ENCODE measurements at regions not wholly inside any gene's neighbourhood (a gene's known extent, or its start where the extent isn't known, plus 50 kb on each side); places are given as distances from the start of the nearest gene placed in this dataset.

DNA sequence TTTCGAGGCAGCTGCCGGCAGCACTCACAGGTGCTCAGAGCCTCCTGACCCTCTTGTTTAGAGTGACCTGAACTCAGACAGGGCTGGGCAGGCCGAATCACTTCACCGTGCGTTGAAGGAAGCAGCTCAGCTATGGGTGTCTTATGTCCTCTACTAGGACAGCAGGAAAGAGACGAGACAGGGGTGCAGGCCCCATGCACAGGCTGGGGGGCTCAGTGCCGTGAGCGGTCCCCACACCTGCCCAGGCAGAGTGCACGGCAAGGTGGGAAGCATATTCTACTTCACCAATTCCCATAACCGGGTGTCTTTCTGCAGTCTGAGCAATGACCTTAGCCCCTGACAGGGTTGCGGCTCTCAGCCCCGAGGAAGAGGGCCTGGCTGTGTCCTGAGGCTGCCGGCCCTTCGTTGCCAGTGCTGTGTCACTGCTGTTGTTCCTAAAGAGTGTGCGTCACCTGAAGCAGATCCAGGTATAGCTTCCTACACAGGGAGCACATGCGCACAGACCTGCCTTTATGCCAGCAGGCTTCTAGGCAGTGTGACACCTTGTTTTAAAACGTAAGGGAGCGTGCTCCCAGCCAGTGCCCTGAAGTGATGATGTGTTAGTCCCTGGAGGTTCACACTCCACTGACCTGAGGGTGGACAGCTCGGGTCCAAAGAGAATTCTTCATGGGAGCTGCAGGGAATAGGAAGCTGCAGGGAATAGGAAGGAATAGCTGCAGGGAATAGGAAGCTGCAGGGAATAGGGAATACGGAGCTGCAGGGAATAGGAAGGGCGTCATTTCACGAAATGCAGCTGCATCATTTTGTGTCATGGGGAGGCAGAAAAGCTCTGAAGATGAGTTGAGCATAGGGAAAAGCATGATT, 207.9 kb upstream of the SALL3 start:
- DNase-seq (ENCODE audit: low spot score): no peak

DNA sequence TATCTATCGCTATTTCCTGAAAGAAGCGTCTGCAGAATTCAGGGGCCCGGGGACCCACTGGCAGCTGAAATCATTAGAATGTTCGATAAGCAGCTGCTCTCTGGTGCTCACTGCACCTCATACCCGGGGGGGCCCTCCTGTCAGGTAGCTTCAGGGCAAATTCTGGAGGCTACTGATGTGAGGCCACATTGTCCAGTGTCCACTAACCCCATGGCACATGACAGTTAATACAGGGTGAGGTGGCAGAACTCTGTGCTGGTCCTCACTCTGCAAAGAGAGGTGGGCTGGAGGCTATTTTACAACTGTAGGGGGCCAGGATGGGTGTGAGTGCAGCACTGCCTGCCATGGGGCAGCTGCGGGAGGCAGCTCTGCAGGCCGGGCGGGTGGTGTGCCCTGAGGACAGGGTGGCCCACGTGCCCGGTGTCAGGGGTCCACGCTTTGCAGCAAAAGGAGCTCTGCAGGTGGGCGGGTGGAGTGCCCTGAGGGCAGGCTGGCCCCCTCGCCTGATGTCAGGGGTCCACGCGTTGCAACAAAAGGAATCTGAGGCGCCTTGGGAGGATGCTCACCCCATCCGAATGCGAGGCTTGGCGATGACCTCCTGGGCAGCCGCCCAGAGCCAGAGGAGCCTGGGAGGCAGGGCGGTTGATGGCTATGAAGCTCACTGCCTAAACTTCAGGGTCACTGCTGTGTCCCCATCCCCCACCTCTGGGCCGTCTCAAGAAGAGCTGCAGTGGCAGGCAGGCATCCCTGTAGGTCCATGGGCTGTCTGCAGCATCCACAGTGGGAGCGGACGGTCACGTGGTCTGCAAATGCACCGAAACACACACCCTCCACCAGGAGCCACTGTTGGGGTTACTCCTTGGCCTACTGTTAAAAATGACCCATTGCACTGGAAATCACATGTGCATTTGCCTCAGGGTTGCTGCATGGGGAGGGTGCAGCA, 207.0 kb upstream of the SALL3 start:
- no peak for DNase-seq (ENCODE audit: low spot score)

DNA sequence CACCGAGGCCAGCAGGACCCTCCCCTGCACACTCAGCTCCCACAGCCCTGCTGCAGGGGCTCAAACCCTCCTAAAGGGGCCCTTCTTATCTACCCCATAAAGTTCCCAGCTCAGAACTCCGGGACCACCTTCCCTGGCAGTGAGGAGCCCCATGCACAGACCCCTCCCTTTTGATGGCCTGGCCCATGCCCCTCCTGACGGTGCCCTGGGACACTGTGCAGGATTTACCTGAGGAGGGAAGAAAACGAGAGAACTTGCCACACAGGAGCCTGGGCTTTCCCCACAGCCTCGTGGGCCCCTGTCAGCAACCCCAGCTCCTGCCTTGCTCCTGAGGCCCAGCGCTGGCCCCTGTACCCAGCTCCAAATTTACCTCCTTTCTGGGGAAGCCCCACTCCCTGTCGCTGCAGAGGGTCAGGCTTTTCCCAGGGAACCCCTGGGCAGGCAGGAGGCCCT, 206.3 kb upstream of the SALL3 start:
- no peak for DNase-seq (ENCODE audit: low spot score)

DNA sequence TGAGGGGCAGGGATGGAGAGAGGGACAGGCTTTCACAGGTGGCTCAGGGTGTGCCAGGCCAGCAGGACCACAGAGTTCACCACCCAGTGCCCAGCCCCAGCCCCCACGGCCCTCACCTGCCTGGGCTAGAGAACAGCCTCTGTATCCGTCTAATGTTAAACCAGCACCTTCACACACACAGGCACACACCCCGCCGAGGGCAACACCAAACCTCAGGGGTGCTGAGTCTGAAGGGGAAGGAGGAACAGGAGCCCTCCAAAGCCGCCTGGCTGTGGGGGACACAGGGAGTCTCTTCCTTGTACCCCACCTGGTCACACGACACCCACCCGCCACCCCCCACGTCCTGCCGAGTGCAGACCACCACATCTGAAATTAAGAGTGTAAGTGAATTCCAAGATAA, 205.8 kb upstream of the SALL3 start:
- DNase-seq (ENCODE audit: low spot score): no peak

DNA sequence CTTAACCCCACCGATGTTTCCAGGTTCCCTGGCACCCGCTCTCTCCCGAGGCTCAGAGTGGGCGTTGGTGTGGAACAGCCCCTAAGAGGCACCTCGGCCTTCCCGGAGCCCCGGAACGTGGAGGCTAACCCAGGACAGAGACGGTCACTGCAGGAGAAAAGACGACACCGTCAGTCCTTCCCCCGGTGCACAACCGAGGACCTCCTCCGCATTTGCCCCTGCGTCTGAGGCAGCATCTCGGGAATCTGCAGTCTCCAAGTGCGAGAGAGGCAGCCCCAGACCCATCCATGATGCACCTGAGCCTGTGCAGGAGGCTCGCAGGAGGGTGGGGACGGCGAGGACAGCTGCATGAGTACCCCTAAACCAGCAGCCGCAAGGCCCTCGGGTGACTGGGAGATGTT, 204.9 kb upstream of the SALL3 start:
- DNase-seq (ENCODE audit: low spot score): no peak

DNA sequence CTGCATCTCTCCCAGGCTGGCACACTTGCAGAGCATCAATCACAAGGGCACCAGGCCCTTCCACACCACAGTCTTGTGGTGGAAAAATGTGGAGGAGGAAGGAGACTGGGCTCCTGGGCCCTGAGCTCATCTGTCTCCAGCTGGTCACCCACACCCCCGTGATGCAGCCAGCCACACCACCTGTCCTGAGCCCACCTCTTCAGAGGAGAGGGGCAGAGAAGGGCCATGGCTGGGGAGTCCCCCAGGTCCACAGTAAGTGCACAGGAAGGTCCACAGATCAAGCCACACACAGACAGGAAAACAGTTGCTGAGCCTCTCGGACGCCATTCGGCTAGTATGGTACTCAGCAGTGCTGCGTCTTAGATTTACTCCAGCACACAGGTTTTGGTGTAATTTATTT, 203.5 kb upstream of the SALL3 start:
- DNase-seq (ENCODE audit: low spot score): no peak

DNA sequence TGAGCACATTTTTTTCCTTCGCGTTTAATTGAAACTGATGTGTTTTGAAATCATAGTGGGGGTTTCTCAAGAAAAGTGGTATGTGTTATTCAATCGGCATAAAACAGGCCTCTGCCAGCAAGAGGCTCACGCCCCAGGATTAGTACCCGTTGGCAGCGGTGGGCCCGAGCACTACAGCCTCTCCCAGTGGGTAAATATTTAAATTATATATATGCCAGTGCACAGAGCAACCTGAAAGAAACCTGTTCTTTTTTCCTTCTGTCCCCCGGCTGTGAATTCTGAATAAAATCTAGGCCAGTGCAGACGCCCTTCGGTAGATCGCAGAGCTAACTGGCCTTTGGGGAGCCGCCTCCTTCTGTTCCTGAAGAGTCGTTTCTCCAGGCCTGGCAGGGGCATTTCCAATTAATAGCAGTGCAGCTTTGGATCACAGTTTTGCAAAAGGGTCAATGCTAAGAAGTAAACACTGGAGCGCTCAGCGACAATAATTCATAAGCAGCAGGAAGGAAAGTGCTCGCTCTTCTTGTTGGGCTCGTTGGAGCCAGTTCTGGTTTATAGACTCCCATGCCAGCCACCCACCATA, 202.8 kb upstream of the SALL3 start:
- no peak for DNase-seq (ENCODE audit: low spot score)

DNA sequence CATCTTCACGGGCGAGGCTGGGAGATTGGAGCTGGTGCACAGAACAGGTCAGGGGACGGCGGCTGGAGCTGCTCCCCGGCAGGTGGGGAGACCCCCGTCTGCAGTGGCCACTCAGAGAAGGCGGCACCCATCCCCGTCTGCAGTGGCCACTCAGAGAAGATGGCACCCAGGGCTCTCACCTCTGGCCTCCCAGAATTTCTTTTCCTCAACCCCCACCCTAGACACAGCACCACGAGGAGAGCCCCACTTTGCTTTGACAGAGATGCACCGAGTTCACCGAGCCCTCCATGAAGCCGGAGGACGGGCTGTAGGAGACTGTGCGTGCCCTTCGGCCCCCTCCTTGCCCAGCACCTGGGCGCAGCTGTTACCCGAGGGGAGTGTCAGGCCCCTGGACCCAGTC, 201.6 kb upstream of the SALL3 start:
- DNase-seq (ENCODE audit: low spot score): no peak

DNA sequence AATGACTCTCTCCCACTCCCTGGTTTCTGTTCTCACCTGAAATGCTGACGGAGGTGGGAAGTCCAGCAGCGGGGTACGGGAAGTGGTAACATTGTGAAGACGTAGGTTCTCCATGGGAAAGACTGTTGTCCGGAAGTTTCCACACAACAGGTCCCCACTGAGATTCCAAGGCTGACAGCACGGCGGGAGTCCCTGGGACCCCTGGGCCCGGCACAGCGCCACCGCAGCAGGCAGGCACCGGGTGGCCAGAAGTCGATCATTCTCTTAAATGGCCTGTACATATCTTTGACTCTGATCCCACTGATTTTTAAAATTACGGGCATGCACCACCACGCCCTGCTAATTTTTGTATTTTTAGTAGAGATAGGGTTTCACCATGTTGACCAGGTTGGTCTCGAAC, 201.0 kb upstream of the SALL3 start:
- DNase-seq (ENCODE audit: low spot score): no peak

DNA sequence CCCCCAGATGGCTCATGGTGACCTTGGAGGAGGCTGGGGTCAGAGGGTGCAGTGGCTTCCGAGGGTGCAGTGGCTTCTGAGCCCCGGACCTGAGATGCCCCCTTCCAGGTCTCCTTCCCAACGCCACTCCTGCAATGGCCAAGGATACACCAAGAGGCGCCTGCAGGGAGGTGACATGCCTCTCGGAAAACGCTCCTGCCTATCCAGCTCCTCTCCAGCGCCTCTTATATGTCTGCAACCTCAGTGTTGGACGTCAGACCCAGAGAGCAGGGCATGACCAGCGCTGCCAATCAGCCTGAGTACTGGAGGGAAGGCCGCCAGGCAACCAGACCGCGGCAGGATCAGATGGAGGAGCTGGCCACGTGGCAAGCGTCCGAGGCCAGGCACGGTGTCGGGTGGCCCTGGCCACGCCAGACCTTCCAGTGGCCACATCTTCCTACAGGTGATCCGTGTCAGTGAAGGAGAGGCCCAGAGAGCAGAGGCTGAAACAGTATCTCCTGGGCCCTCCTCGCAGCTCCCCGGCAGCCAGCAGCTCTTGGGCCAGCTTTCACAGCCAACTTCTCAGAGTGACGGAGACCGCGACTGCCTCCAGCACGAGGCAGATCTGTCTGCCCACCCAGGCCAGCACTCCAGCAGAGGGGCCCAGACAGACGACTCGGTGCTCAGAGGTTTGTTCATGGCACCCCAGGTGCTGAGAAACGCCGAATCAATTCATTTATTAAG, 199.5 kb upstream of the SALL3 start:
- DNase-seq (ENCODE audit: low spot score): no peak

DNA sequence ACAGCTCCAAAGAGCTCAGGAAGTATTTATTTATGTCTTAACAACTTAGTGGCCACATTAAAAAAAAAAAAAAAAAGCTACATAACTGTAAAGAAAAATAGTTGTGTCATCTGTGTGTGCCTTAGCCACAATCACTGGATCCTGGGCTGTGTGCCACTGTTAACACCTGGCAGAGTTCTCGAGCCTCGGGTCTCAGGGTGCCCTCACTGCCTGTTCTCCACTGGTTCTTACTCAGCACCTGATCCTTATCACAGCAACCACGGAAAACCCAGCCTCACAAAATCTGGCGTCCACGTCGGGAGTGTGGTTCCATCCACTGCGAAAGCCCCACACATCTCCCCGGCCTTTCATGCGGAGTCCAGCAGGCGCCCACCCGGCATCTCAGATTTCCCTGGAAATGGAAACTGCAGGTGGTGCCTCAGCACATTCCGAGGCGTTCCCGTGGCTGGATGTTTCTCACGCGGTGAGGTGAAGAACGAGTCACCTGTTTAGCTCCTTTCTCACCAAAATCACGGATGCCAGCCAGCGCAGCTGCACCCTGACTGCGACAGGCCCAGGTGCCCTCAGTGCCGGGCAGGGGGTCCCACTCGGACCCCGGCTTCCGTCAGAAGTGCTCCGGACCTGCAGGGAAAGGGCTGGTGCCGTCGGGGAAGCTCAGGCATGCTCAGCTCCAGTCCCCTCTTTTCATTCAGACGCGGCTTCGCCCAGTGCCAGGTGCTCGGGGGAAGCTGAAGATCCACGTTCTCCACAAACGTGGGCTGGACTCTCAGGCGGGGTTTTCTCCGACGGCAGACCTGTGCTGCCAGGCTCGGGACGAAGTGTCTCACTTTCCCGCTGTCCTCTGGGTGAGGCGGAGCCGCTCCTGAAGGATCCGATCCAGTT, 198.7 kb upstream of the SALL3 start:
- DNase-seq (ENCODE audit: low spot score): no peak

DNA sequence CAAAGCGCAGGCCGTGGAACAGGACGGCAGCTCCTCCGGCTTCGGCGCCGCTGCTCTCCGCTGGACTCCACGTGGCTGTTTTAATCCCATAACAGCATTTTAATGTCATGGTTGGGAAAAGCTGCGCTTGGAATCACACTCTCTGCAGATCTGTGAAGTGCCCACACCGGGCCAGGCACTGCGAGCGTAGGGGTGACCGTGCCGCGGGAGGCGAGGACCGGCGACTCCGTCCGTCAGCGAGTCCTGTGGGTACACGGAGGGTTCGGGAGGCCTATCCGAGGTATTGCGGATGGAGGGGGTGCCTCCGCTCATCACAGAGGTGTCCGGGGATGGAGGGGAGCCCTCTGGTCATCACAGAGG, 198.0 kb upstream of the SALL3 start:
- DNase-seq (ENCODE audit: low spot score): no peak

DNA sequence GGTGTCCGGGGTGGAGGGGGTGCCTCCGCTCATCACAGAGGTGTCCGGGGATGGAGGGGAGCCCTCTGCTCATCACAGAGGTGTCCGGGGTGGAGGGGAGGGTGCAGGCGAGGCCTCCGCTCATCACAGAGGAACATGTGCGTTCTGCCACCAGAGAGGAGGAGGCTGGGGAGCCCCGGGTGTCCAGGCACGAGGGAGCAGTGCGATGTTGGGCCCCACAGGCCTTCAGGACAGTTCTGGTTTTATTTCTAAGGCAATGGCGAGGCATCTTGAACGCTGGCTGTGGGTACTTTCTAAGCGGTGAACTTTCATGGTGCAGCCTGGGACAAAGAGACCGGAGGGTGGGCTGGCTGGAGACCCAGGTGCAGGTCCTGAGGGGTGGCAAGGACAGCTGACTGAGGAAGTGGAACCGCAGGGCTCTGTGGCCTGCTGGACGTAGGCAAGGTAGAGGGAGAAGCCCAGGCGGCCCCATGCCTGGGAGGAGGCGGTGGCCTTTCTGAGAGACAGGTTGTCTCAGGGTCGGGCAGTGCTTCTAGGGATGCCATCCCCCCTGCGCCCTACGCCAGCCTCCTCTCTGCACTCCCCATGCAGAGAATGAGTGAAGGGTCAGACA, 196.6 kb upstream of the SALL3 start:
- no peak for DNase-seq (ENCODE audit: low spot score)

DNA sequence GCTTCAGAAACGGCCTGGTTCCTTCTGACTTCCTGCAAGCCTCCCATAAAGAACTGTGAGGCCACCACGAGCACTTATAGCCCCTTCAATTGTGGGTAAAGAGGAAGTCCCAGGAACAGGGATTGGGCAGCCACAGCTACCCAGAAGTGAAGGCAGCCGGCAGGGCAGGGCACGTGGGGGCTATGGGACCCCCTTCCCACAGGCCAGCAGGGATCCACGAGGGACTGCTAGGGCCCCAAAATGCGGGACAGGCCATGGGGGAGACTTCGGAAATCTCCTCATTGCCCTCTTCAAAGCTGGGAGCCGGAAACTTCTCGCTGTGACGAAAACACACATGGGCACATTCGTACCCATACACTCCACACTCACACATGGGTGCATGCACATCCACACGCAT, 196.1 kb upstream of the SALL3 start:
- no peak for DNase-seq (ENCODE audit: low spot score)

DNA sequence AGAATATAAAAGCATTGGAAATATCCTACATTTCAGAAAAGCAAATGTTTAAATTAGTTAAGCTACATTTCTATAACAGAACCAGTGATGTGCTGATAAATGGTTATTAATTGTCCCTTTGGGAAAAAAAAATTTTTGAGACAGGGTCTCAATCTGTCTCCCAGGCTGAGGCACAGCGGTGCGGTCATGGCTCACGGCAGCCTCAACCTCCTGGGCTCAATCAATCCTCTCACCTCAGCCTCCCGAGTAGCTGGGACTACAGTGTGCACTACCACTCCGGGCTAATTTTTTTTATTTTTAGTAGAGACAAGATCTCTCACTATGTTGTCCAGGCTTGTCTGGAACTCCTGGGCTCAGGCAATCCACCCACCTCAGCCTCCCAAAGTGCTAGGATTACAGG, 194.8 kb upstream of the SALL3 start:
- DNase-seq (ENCODE audit: low spot score): no peak

DNA sequence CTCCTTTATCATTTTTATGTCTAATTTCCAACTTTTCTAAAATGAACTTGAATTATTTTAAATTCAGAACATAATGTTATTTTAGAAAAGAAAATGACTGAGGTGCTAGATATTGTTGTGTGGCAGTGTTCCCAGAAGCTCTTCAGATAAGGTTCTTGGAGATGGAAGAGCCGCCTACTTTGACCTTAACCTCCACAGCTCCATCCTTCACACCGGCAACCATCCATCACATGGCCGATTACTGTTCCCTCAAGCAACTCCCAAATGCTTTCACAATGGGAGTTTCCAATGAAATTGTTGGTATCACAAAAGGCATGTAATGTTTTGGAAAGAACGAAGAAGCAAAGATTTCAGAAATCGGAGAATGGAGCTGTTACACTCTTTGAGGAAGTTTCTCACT, 193.9 kb upstream of the SALL3 start:
- DNase-seq (ENCODE audit: low spot score): no peak

DNA sequence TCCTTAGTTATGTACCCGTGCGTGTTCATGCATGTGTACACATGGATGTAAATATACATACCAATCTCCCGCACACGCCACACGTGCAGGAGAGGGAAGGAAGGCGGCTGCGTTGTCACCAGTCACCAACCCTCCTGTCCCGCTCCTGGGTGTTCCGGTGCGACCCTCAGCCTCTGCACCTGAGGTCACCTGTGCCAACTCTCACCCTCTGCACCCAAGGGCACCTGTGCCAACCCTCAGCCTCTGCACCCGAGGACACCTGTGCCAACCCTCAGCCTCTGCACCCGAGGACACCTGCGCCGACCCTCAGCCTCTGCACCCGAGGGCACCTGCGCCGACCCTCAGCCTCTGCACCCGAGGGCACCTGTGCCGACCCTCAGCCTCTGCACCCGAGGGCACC, 192.8 kb upstream of the SALL3 start:
- DNase-seq (ENCODE audit: low spot score): no peak

DNA sequence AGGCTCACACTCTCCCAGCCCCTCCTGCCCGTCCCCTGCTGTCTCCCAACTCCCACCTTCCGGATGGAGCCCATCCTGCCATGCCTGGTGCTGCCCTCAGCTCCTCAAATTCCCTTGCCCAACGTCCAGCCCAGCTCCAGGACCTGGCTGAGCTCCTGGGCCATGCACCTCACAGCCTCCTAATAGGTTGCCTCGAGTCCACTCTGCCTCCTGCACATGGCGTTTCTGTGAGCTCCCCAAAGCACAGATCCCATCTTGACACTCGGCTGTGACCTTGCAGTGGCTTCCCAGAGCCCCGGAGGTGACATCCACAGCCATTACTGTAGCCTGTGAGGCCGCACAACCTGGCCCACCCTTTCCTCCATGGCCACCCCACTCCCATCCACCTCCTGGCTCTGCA, 191.9 kb upstream of the SALL3 start:
- no peak for DNase-seq (ENCODE audit: low spot score)

DNA sequence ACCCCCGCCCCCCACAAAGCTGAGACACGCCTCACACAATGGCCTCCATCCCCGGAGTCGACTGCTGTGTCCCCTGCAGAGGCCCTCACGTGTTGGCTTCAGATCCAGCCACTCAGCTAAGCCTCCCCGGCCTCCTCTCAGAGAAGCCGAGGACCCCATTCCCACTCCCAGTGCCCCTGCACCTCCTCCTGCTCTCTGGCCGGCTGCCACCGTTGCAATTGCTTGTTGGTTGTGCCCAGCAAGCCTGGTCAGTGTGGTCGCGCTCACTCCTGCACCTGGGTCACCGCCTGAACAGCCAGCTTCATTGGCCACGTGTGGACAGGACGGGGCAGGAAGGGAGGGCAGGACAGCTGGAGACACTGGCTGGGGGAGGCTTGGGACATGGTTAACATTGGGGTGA, 191.5 kb upstream of the SALL3 start:
- DNase-seq (ENCODE audit: low spot score): no peak

DNA sequence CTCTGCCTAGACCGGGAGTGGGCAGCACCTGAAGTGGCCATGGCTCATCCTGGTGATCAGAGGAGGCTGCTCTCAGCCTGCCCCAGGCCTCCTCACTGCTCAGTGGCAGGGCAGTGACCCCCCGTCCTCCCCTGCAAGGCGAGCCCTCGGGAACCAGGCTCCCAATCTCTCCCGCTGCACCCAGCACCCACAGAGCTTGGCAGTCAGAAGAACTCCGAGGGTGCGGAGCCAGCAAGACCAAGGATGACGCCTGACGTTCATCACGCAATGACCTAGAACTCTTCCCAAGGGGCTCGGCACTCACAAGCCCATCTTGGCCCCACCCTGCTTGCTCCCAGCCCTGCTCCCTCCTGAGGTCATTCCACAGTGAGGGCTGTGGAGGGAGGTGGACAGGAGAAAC, 189.8 kb upstream of the SALL3 start:
- no peak for DNase-seq (ENCODE audit: low spot score)

DNA sequence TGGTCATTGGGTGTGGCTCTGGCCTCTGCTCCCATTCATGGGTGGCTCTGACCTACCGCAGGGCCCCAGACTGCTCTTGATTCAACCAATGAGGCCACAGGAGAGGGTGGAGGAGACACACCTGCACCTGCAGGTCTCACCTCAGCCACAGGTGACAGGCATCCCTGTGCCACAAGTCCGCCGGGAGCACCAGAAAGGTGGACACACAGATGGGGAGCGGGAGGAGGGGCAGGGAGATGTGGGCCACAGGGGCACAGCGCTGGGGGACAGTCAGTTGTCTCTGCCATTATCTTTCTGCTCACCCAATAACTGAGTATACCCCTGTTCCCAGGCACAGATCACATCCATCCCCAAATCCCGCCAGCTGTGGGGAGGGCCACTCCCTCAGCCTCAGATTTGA, 189.1 kb upstream of the SALL3 start:
- DNase-seq (ENCODE audit: low spot score): no peak
